ENCODE measurements at regions not wholly inside any gene's neighbourhood (a gene's known extent, or its start where the extent isn't known, plus 50 kb on each side); places are given as distances from the start of the nearest gene placed in this dataset.

- TF ChIP-seq, protein P1, sequence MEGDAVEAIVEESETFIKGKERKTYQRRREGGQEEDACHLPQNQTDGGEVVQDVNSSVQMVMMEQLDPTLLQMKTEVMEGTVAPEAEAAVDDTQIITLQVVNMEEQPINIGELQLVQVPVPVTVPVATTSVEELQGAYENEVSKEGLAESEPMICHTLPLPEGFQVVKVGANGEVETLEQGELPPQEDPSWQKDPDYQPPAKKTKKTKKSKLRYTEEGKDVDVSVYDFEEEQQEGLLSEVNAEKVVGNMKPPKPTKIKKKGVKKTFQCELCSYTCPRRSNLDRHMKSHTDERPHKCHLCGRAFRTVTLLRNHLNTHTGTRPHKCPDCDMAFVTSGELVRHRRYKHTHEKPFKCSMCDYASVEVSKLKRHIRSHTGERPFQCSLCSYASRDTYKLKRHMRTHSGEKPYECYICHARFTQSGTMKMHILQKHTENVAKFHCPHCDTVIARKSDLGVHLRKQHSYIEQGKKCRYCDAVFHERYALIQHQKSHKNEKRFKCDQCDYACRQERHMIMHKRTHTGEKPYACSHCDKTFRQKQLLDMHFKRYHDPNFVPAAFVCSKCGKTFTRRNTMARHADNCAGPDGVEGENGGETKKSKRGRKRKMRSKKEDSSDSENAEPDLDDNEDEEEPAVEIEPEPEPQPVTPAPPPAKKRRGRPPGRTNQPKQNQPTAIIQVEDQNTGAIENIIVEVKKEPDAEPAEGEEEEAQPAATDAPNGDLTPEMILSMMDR (IDR thresholded peaks at IDR 0.05; ENCODE audit: extremely low read depth, insufficient read depth, missing control alignments): no peak
Observed at GRCh38 chr14:89644641-89645040, 227.6 kb upstream of the FOXN3 start.

GRCh38 chr14:89641495-89642175 is 224.6 kb upstream of the FOXN3 start:
- in situ Hi-C loops (cut with MboI; ENCODE audit: low pct_unique_long_range_greater_than_20kb, low sequenced_read_pairs, unreplicated experiment): no loop called here
- TF ChIP-seq, protein P1 (IDR thresholded peaks at IDR 0.05; ENCODE audit: extremely low read depth, insufficient read depth, missing control alignments): no peak
- peak; percentile 68 for DNase-seq (ENCODE audit: low spot score)

More at GRCh38 chr14:89644641-89645040, 227.6 kb upstream of the FOXN3 start:
- in situ Hi-C loops (cut with MboI; ENCODE audit: low pct_unique_long_range_greater_than_20kb, low sequenced_read_pairs, unreplicated experiment): no loop called here
- DNase-seq (ENCODE audit: low spot score): no peak

- TF ChIP-seq, protein P1 (IDR thresholded peaks at IDR 0.05; ENCODE audit: extremely low read depth, insufficient read depth, missing control alignments): no peak
- in situ Hi-C loops (cut with MboI; ENCODE audit: low pct_unique_long_range_greater_than_20kb, low sequenced_read_pairs, unreplicated experiment): no loop called here
- DNase-seq (ENCODE audit: low spot score): no peak
Observed at GRCh38 chr14:89640141-89640540, 223.1 kb upstream of the FOXN3 start.

DNA sequence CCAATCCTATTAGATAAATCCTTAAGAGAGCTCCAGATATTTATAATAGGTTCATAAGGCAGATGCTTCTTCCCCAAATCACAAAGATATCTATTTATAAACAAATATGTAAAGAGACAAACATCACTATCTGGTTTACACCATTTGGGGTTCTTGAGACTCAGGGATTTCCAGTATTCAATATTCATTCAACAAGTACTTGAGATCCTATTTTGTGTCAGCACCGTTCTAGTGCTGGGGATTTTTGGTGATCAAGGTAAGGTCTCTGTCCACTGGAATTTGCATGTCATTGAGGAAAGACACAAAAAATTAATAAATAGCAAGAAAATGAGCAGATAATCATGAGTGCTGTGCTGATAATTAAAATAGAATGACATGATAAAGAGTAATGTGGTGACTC is 222.7 kb upstream of the FOXN3 start:
- no peak for DNase-seq (ENCODE audit: low spot score)
- in situ Hi-C loops (cut with MboI; ENCODE audit: low pct_unique_long_range_greater_than_20kb, low sequenced_read_pairs, unreplicated experiment): no loop called here
- TF ChIP-seq, protein P1 (IDR thresholded peaks at IDR 0.05; ENCODE audit: extremely low read depth, insufficient read depth, missing control alignments): no peak

DNA sequence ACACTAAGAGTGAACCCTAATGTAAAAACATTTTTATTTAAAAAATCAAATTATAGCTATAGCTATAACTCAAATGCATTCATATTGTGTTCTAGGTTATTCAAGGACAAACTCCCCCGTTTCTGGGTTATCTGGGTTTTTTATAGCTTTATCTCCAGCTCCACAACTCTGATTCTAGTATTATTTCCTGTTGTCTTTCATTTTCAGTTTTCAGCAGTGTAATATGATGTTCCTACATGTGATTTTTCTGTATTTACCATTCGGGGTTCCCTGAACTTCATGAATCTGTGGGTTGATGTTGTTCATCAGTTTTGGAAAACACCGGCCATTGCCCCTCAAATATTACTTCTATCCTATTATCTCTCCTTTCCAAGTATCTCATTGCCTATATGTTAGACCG is 221.9 kb upstream of the FOXN3 start:
- in situ Hi-C loops (cut with MboI; ENCODE audit: low pct_unique_long_range_greater_than_20kb, low sequenced_read_pairs, unreplicated experiment): no loop called here
- DNase-seq (ENCODE audit: low spot score): no peak
- TF ChIP-seq, protein P1 (IDR thresholded peaks at IDR 0.05; ENCODE audit: extremely low read depth, insufficient read depth, missing control alignments): no peak

GRCh38 chr14:89637581-89637980 is 220.5 kb upstream of the FOXN3 start:
- TF ChIP-seq, protein P1 (IDR thresholded peaks at IDR 0.05; ENCODE audit: extremely low read depth, insufficient read depth, missing control alignments): no peak
- in situ Hi-C loops (cut with MboI; ENCODE audit: low pct_unique_long_range_greater_than_20kb, low sequenced_read_pairs, unreplicated experiment): no loop called here
- DNase-seq (ENCODE audit: low spot score): no peak
